Esophagus muscularis mucosa (tissue), 4 donors: ENCODE measurements at regions not wholly inside any gene's neighbourhood (a gene's known extent, or its start where the extent isn't known, plus 50 kb on each side); places are given as distances from the start of the nearest gene placed in this dataset.

Experiments used
- DNase-seq: peaks from one replicate; pipeline ENCODE4 v3.0.0-alpha.2; 2017; ENCODE audit errors: extremely low spot score
- H3K27ac ChIP-seq, 4 donors: fragments of 200-600 bp; sonication (generic); replicated peaks in 1 of 4; 1 replicate in 3 of 4; 2 replicates in 1 of 4; pipeline ENCODE4 v1.5.1; 2016 to 2019; ENCODE audit warnings: mild to moderate bottlenecking in 1 of 4
- H3K27me3 ChIP-seq, 4 donors: fragments of 200-600 bp; sonication (generic); one replicate each; pipeline versions ENCODE4 v1.5.1 to v1.6.0; 2016 to 2019
- H3K36me3 ChIP-seq, 4 donors: fragments of 200-600 bp; sonication (generic); one replicate each; pipeline ENCODE4 v1.5.1; 2016 to 2019
- H3K4me1 ChIP-seq, 4 donors: fragments of 200-600 bp; sonication (generic); one replicate each; pipeline ENCODE4 v1.5.1; 2016 to 2019
- H3K4me3 ChIP-seq, 4 donors: fragments of 200-600 bp; sonication (generic); 1 replicate in 2 of 4; 2 replicates in 2 of 4; pipeline ENCODE4 v1.5.1; 2016 to 2019; ENCODE audit warnings: mild to moderate bottlenecking in 4 of 4, moderate library complexity in 1 of 4
- H3K9me3 ChIP-seq, 4 donors: fragments of 200-600 bp; sonication (generic); 1 replicate in 3 of 4; 2 replicates in 1 of 4; pipeline ENCODE4 v1.5.1; 2016 to 2019
- CTCF ChIP-seq, 3 experiments: fragments of 200-600 bp in 2 of 3; fragments of 450-650 bp in 1 of 3; sonication (generic) in 2 of 3; IDR thresholded peaks; one replicate each; pipeline ENCODE4 v1.5.1; 2017 to 2019; ENCODE audit warnings: antibody characterized with exemption in 3 of 3, mild to moderate bottlenecking in 2 of 3, moderate library complexity in 1 of 3
- EP300 ChIP-seq: sonication (generic); formaldehyde crosslinking; IDR thresholded peaks from one replicate; pipeline ENCODE4 v1.6.1; 2017; ENCODE audit warnings: antibody characterized with exemption
- POLR2A ChIP-seq: fragments of 450-650 bp; IDR thresholded peaks from one replicate; pipeline ENCODE4 v1.6.1; 2017; ENCODE audit warnings: antibody characterized with exemption, moderate library complexity, mild to moderate bottlenecking, low read depth
- POLR2AphosphoS5 ChIP-seq, 2 donors: sonication (generic); formaldehyde crosslinking; IDR thresholded peaks; one replicate each; pipeline ENCODE4 v1.6.1; 2017; ENCODE audit warnings: antibody characterized with exemption in 2 of 2
- WGBS: methylation state at CpG from one replicate; pipeline ENCODE4 v1.1.5; 2018; 5-methylcytosine and 5-hydroxymethylcytosine counted together
- intact Hi-C: fragments of 100-400 bp; cut with DNase I; formaldehyde crosslinking; loops from one replicate; pipeline ENCODE4 v1.15.1; 2023

- intact Hi-C loops, result no loop called here
- DNase-seq, result no peak
- WGBS, result 83% methylated on average over 6 of the region's 6 CpGs
- no peaks in the 10 kb centered on the region for H3K27me3 ChIP-seq
- H3K4me3 ChIP-seq, result no peak overlapping the region
- peaks cover 0 to 12% (median 9%) of the 10 kb centered on the region in 4 donors for H3K4me1 ChIP-seq
- no peak for TF ChIP-seq EP300
- no peak for TF ChIP-seq POLR2AphosphoS5 (IDR thresholded peaks at IDR 0.05)
- TF ChIP-seq POLR2A, result no peak
- no peak for TF ChIP-seq CTCF (IDR thresholded peaks at IDR 0.05)
- no peaks in the 10 kb centered on the region for H3K9me3 ChIP-seq
- H3K36me3 ChIP-seq, result peaks cover 6 to 22% (median 7%) of the 10 kb centered on the region in 4 donors
- no peak overlapping the region for H3K27ac ChIP-seq
Measured at GRCh38 chr7:112889834-112890438, 99.7 kb upstream of the TMEM168 start.

- H3K9me3 ChIP-seq, result no peaks in the 10 kb centered on the region
- H3K27ac ChIP-seq, result no peak overlapping the region
- no peak overlapping the region for H3K4me3 ChIP-seq
- peaks cover 0 to 12% (median 9%) of the 10 kb centered on the region in 4 donors for H3K4me1 ChIP-seq
- WGBS, result 79% methylated on average over 2 of the region's 2 CpGs
- peaks cover under 1 to 15% (median 3%) of the 10 kb centered on the region in 4 donors for H3K36me3 ChIP-seq
- no peak for TF ChIP-seq POLR2AphosphoS5 (IDR thresholded peaks at IDR 0.05)
- no peak for TF ChIP-seq EP300
- no peak for TF ChIP-seq CTCF (IDR thresholded peaks at IDR 0.05)
- TF ChIP-seq POLR2A, result no peak
- intact Hi-C loops, result no loop called here
- no peaks in the 10 kb centered on the region for H3K27me3 ChIP-seq
- no peak for DNase-seq
Measured at GRCh38 chr7:112889268-112889667, 99.1 kb upstream of the TMEM168 start.

- no peak overlapping the region for H3K27ac ChIP-seq
- TF ChIP-seq EP300 (no peak), POLR2A (no peak), CTCF (IDR thresholded peaks at IDR 0.05) (no peak), POLR2AphosphoS5 (IDR thresholded peaks at IDR 0.05) (no peak)
- no peaks in the 10 kb centered on the region for H3K9me3 ChIP-seq
- no peak overlapping the region for H3K4me3 ChIP-seq
- no peaks in the 10 kb centered on the region for H3K27me3 ChIP-seq
- peaks cover 0 to 10% (median 3%) of the 10 kb centered on the region in 4 donors for H3K36me3 ChIP-seq
- peaks cover 0 to 15% (median 10%) of the 10 kb centered on the region in 4 donors for H3K4me1 ChIP-seq
- intact Hi-C loops, result no loop called here
- WGBS, result 94% methylated on average over 1 of the region's 1 CpG
- DNase-seq, result no peak
Measured at GRCh38 chr7:112888781-112889180, 98.6 kb upstream of the TMEM168 start.

GRCh38 chr7:112887976-112888375, 97.8 kb upstream of the TMEM168 start:
- Histone ChIP-seq H3K27me3 (no peaks in the 10 kb centered on the region), H3K4me1 (peaks cover 6 to 19% (median 18%) of the 10 kb centered on the region in 4 donors), H3K9me3 (no peaks in the 10 kb centered on the region), H3K36me3 (peaks cover 0 to 2% (median under 1%) of the 10 kb centered on the region in 4 donors), H3K27ac (no peak overlapping the region), H3K4me3 (no peak overlapping the region)
- no peak for DNase-seq
- WGBS, result 86% methylated on average over 1 of the region's 1 CpG
- intact Hi-C loops, result no loop called here
- no peak for TF ChIP-seq CTCF (IDR thresholded peaks at IDR 0.05)
- TF ChIP-seq POLR2A, result no peak
- no peak for TF ChIP-seq EP300
- TF ChIP-seq POLR2AphosphoS5 (IDR thresholded peaks at IDR 0.05), result no peak

GRCh38 chr7:112887337-112887736, 97.1 kb upstream of the TMEM168 start:
- H3K9me3 ChIP-seq, result no peaks in the 10 kb centered on the region
- H3K27me3 ChIP-seq, result no peaks in the 10 kb centered on the region
- no peak overlapping the region for H3K27ac ChIP-seq
- TF ChIP-seq POLR2AphosphoS5 (IDR thresholded peaks at IDR 0.05), result no peak
- no peak for TF ChIP-seq POLR2A
- no peak for TF ChIP-seq EP300
- TF ChIP-seq CTCF (IDR thresholded peaks at IDR 0.05), result no peak
- H3K4me3 ChIP-seq, result no peak overlapping the region
- H3K4me1 ChIP-seq, result peaks cover 8 to 20% (median 18%) of the 10 kb centered on the region in 4 donors
- WGBS, result 77% methylated on average over 1 of the region's 1 CpG
- H3K36me3 ChIP-seq, result no peaks in the 10 kb centered on the region
- DNase-seq, result no peak
- intact Hi-C loops, result no loop called here
